Thyroid gland (tissue), 4 donors: ENCODE measurements at regions not wholly inside any gene's neighbourhood (a gene's known extent, or its start where the extent isn't known, plus 50 kb on each side); places are given as distances from the start of the nearest gene placed in this dataset.

Experiments used
- CTCF ChIP-seq, 6 experiments: fragments of 200-600 bp in 3 of 6; fragments of 450-650 bp in 3 of 6; sonication (generic) in 3 of 6; IDR thresholded peaks; one replicate each; pipeline ENCODE4 v1.5.1; 2016 to 2019; ENCODE audit warnings: antibody characterized with exemption in 6 of 6, mild to moderate bottlenecking in 2 of 6, inconsistent platforms in 1 of 6, moderate library complexity in 1 of 6
- POLR2A ChIP-seq, 2 donors: fragments of 450-650 bp; IDR thresholded peaks; one replicate each; pipeline ENCODE4 v1.6.1; 2017; ENCODE audit warnings: antibody characterized with exemption in 2 of 2, mild to moderate bottlenecking in 2 of 2, moderate library complexity in 1 of 2

GRCh38 chr6:155985660-155986138 lies 530.1 kb upstream of the NOX3 start:
- no peak for TF ChIP-seq CTCF (IDR thresholded peaks at IDR 0.05)
- no peak for TF ChIP-seq POLR2A (IDR thresholded peaks at IDR 0.05)
